22Rv1 (cell line): ENCODE measurements at regions not wholly inside any gene's neighbourhood (a gene's known extent, or its start where the extent isn't known, plus 50 kb on each side); places are given as distances from the start of the nearest gene placed in this dataset.

ENCODE experiments used
- H3K27ac ChIP-seq: fragments of 450-650 bp; 2 replicates; pipeline ENCODE4 v1.5.1; 2017
- ZFX ChIP-seq: fragments of 450-650 bp; IDR thresholded peaks from 2 replicates; pipeline ENCODE4 v1.6.1; 2017; ENCODE audit warnings: antibody characterized with exemption, borderline replicate concordance
- TF ChIP-seq, protein P1 (sequence below): fragments of 450-650 bp; IDR thresholded peaks from 2 replicates; pipeline ENCODE4 v1.5.1; 2017; ENCODE audit warnings: mild to moderate bottlenecking

DNA sequence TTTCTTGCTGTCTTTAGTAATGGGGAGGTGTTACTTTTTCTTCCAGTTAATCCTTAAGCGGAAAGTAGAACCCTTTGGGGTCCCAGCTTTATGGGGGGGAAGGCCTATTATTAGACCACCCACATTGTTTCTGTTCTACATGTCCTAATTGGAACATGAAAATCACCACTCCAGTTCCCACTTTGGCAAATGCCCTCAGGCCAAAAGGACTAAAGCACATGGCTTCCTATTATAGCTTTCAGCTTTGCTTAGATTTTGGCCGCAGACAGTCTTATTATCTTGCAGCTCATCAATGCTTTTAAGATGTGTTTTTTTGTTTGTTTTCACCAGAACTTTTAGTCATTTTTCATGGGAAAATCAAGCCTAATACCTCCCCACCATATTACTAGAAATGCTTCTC lies 296.8 kb upstream of the ANKH start:
- H3K27ac ChIP-seq: no peak overlapping the region
- TF ChIP-seq, protein P1, sequence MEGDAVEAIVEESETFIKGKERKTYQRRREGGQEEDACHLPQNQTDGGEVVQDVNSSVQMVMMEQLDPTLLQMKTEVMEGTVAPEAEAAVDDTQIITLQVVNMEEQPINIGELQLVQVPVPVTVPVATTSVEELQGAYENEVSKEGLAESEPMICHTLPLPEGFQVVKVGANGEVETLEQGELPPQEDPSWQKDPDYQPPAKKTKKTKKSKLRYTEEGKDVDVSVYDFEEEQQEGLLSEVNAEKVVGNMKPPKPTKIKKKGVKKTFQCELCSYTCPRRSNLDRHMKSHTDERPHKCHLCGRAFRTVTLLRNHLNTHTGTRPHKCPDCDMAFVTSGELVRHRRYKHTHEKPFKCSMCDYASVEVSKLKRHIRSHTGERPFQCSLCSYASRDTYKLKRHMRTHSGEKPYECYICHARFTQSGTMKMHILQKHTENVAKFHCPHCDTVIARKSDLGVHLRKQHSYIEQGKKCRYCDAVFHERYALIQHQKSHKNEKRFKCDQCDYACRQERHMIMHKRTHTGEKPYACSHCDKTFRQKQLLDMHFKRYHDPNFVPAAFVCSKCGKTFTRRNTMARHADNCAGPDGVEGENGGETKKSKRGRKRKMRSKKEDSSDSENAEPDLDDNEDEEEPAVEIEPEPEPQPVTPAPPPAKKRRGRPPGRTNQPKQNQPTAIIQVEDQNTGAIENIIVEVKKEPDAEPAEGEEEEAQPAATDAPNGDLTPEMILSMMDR: no peak
- no peak for TF ChIP-seq ZFX

DNA sequence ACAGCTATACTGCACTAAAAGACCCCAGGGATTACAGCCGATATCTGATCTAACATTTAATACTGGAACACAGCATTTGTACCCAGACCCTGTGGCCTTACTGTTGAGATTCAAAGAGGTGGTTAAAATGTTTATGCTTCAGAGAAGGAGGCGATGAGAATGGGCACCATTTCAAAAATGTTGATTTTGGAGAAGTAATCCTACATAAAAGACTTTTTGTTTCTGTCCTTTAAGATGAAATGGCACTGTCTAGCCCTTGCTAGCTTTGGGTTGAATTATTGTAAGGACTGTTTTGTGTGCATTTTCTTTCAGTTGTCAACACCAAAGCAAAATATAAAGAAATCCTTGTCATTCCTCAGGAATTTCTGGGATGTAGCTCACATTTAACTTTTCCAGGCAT lies 288.5 kb upstream of the ANKH start:
- no peak overlapping the region for H3K27ac ChIP-seq
- TF ChIP-seq ZFX: no peak
- TF ChIP-seq, protein P1: no peak

DNA sequence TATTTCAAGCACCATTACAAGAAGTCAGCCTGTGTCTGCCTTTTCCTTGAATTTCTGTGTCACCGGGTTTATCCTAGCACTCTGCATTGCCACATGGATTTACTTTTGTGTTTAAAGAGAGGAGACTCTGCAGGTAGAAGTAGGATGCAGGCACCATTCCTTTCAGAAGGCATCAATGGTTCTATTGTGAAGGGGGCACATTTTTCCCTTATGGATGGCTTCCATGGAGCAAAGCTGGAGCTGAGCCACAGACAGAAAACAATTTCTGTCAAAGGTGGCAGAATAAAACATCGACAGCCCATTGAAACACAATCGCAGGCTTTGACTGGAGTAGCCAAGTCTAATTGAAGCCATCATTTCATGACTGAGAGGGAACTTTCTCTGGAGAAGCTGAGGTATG lies 288.0 kb upstream of the ANKH start:
- H3K27ac ChIP-seq: no peak overlapping the region
- TF ChIP-seq, protein P1: no peak
- no peak for TF ChIP-seq ZFX

DNA sequence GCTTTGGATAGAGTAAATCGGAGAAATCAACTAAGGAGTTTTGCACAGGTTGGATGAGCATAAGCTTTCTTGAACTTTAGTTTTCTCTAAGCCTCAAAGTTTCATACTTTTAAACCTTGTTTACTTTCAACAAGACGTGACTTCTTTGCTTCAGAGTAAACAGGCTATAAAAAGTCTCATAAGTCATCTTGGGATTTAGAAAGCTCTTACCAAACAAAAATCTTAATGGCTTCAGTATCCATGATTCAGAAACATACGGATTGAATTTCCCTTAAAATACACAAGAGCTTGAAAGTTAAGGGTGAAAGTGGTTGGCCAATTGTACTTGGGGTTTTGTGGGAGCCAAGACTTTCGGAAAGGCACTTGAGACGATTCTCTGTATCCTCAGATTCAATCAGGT lies 270.9 kb upstream of the ANKH start:
- TF ChIP-seq, protein P1: no peak
- no peak for TF ChIP-seq ZFX
- H3K27ac ChIP-seq: no peak overlapping the region

DNA sequence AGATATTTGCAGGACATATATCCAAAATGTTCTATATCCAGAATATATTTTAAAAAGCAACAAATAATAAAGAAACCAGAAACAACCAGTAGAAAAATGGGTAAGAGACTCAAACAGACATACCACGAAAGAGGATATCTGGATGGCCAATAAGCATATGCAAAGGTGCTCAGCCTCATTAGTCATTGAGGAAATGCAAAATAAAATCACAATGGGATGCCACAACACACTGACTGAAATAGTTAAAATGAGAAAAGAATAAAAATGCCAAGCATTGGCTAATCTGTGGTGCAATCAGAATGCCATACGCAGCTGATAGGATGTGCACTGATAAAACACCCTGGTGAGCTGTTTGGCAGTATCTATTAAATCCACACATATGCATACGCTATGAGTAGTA lies 265.8 kb upstream of the ANKH start:
- TF ChIP-seq ZFX: no peak
- TF ChIP-seq, protein P1: no peak
- no peak overlapping the region for H3K27ac ChIP-seq

DNA sequence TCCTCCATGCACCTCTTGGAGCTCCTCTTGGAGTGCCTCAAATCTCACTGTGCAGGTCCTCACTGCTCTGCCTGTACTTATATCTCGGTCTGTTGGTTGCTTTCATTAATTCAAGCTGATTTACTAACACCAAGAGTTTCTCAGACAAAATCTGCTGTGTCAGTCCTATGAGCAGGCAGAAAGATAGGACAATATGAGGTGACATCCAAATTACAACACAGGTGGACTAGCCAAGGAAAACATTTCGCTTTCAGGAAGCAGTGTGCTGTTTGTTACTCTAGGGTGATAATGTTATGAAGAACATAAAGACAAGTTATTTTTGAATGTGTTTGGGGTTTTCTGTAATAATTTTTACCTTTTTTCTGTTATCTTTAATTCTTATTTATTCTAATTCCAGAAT lies 264.1 kb upstream of the ANKH start:
- no peak for TF ChIP-seq ZFX
- TF ChIP-seq, protein P1: no peak
- no peak overlapping the region for H3K27ac ChIP-seq

DNA sequence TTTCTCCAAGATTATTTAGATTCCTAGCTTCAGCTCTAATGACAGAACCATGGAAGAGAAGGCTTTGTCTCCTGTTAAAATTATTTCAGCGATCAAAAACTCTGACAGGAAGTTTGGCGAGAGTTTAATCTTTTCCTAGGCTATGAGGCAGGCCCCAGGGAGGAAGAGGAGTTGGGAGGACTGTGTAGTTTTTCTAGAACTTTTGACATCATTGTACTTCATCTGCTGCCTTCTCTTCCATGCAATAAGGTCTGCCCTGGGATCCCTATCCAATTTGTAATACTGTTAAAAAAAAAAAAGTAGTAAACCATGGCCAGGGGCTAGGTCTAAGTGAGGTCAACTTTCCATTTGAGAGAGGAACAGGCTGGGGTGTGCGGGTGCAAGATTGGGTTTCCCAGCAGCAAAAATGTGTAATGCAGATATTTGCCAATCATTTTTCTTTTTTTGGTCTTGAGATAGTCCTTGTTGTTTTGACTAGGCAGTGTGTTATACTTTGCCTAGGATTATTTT lies 261.9 kb upstream of the ANKH start:
- TF ChIP-seq, protein P1: no peak
- no peak for TF ChIP-seq ZFX
- H3K27ac ChIP-seq: no peak overlapping the region
